HG02852 (cell line): ENCODE measurements at regions not wholly inside any gene's neighbourhood (a gene's known extent, or its start where the extent isn't known, plus 50 kb on each side); places are given as distances from the start of the nearest gene placed in this dataset.

ENCODE experiments used
- ATAC-seq: cut with Tn5 transposase; IDR thresholded peaks from one replicate; pipeline ENCODE4 v1.9.1; 2021; ENCODE audit warnings: mild to moderate bottlenecking, moderate library complexity; ENCODE audit not compliant: unreplicated experiment

GRCh38 chr7:82567841-82568240 lies 124.3 kb upstream of the CACNA2D1 start:
- ATAC-seq: no peak

GRCh38 chr7:82567356-82567755 lies 123.8 kb upstream of the CACNA2D1 start:
- ATAC-seq: no peak

- no peak for ATAC-seq
These were observed 123.2 kb upstream of the CACNA2D1 start for GRCh38 chr7:82566752-82567151.

- no peak for ATAC-seq
These were observed 119.3 kb upstream of the CACNA2D1 start for GRCh38 chr7:82562716-82563404.

- no peak for ATAC-seq
These were observed 115.7 kb upstream of the CACNA2D1 start for GRCh38 chr7:82559193-82559805.

- no peak for ATAC-seq
These were observed 106.2 kb upstream of the CACNA2D1 start for GRCh38 chr7:82549616-82550285.

- no peak for ATAC-seq
These were observed 104.6 kb upstream of the CACNA2D1 start for GRCh38 chr7:82548141-82548688.

GRCh38 chr7:82542665-82543064 lies 99.1 kb upstream of the CACNA2D1 start:
- no peak for ATAC-seq

GRCh38 chr7:82539969-82540368 lies 96.4 kb upstream of the CACNA2D1 start:
- ATAC-seq: no peak

GRCh38 chr7:82534684-82535083 lies 91.1 kb upstream of the CACNA2D1 start:
- no peak for ATAC-seq

GRCh38 chr7:82530361-82530760 lies 86.8 kb upstream of the CACNA2D1 start:
- ATAC-seq: no peak

- ATAC-seq: no peak
These were observed 85.2 kb upstream of the CACNA2D1 start for GRCh38 chr7:82528577-82529310.

- ATAC-seq: no peak
These were observed 84.3 kb upstream of the CACNA2D1 start for GRCh38 chr7:82527851-82528250.

- no peak for ATAC-seq
These were observed 78.4 kb upstream of the CACNA2D1 start for GRCh38 chr7:82521906-82522445.

GRCh38 chr7:82517050-82517449 lies 73.5 kb upstream of the CACNA2D1 start:
- no peak for ATAC-seq

- ATAC-seq: no peak
These were observed 68.0 kb upstream of the CACNA2D1 start for GRCh38 chr7:82511542-82511941.

GRCh38 chr7:82507976-82508677 lies 64.5 kb upstream of the CACNA2D1 start:
- ATAC-seq: no peak

- no peak for ATAC-seq
These were observed 63.9 kb upstream of the CACNA2D1 start for GRCh38 chr7:82507365-82507975.

- ATAC-seq: no peak
These were observed 63.1 kb upstream of the CACNA2D1 start for GRCh38 chr7:82506702-82507101.

- ATAC-seq: no peak
These were observed 62.6 kb upstream of the CACNA2D1 start for GRCh38 chr7:82506208-82506607.
